HG03196 (cell line): ENCODE measurements at regions not wholly inside any gene's neighbourhood (a gene's known extent, or its start where the extent isn't known, plus 50 kb on each side); places are given as distances from the start of the nearest gene placed in this dataset.
"Not testable (repeated sequence)": the region's sequence is repeated elsewhere in the genome, so short reads cannot be mapped to it uniquely, and the experiment has no call there.

Experiments used
- ATAC-seq: cut with Tn5 transposase; IDR thresholded peaks from one replicate; pipeline ENCODE4 v1.9.1; 2021; ENCODE audit not compliant: unreplicated experiment

DNA sequence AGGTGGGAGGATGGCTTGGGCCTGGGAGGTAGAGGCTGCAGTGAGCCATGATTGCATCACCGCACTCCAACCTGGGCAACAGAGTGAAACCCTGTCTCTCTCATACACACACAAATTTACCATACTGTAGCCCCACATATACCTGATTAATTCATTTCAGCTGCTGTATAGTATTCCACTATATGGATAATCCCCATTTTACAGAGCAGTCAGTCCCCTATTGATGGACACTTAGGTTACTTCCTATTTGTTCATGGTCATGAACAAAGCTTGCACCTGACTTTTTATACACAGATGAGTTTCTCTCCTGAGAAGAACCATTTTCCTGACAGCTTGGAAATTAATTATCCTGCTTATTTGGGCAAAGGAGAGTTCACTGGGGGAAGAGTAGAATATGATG lies 59.2 kb downstream of the EMX2 start:
- ATAC-seq: no peak

GRCh38 chr10:117603081-117603480 lies 60.5 kb downstream of the EMX2 start:
- no peak for ATAC-seq

- ATAC-seq: no peak
These were observed 61.2 kb downstream of the EMX2 start for GRCh38 chr10:117603726-117604125.

GRCh38 chr10:117609095-117609795 lies 66.7 kb downstream of the EMX2 start:
- no peak for ATAC-seq

DNA sequence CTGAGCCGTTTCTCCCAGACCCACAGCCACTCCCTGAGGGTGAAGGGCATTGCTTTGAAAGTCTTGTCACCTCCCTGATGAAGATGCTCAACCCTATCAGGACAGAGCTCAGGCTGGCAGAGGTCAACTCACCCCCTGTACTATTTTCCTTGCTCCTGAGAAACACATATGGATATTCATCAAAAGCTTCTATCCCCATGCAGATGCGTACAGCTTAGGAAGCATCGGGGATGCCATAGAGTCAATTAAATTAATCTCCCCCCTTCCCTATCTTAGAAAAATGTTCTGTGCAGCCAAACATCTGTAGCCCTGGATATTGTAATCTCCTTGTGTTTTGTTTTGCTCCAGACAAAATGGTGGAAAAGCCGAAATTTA lies 67.2 kb downstream of the EMX2 start:
- no peak for ATAC-seq

DNA sequence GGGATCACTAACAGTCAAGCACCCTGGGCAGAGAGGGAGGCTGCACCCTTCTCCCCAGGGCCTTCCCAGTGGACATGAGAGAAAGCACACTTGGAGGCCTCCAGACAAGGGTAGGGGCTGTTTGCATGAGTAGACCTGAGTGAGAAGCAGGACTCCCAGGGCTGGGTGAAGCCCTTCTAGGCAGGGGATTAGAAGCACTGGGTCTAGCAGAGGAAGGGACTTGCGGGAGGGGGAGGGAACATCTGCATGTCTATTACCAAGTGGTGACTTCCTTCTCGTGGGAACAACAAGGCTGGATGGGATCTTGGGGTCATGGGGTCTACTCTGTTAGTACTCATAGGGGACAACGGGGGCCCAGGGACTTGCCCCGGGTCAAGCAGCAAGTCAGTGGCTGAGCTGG lies 67.8 kb downstream of the EMX2 start:
- no peak for ATAC-seq

GRCh38 chr10:117612113-117612512 lies 69.6 kb downstream of the EMX2 start:
- ATAC-seq: no peak

- no peak for ATAC-seq
These were observed 73.1 kb downstream of the EMX2 start for GRCh38 chr10:117615649-117616048.

DNA sequence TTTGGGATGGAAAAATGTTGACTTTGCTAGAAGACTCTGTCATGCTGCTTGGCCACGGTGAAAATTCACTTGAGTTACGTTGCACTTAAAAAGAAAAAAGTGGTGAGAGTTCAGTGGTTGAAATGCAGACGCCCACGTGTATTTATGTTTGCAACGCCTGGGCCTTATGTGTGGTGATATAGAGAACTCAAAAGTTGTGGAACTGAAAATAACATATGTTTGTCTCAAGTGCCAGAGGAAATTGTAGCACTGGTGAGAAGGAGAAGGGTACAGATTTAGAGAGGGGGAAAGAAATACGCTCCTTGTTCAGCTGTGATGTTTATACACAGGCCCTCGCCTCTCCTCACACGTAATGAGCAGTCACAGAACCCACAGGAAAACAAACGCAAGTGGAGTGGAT lies 73.6 kb downstream of the EMX2 start:
- ATAC-seq: no peak

- no peak for ATAC-seq
These were observed 74.5 kb downstream of the EMX2 start for GRCh38 chr10:117617086-117617485.

GRCh38 chr10:117617659-117618058 lies 75.1 kb downstream of the EMX2 start:
- ATAC-seq: no peak

- no peak for ATAC-seq
These were observed 76.7 kb downstream of the EMX2 start for GRCh38 chr10:117619223-117619622.

- ATAC-seq: no peak
These were observed 77.3 kb downstream of the EMX2 start for GRCh38 chr10:117619707-117620405.

GRCh38 chr10:117621196-117621595 lies 78.7 kb downstream of the EMX2 start:
- no peak for ATAC-seq

DNA sequence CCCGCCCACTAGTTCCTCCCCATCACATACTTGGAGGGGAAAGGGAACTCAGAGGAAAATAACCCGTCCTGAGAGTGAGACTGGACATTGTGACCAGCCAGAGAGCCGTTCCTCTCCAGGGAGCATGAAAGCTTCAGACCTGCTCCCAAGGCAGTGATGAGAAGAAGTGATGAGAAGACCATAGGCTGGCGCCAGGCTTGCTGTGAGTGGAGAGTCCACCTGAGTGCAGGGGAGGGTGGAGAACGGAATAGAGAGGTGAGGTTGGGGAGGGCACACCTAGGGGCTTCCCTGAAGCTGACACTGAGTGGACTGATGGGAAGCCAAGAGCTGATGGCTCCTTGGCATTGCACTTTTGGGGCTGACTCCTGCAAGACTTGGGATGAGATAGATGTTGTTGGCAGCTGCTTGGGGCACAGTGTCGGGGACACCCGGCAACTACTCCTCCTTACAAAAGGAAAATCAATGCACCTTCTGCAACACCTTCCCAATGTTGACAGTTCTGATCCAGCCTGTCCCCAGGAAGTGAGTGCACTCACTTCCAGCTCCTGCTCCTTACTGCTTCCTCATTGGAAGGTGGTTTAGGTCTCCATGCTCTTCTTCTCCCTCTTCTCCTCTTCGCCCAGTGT lies 79.4 kb downstream of the EMX2 start:
- ATAC-seq: no peak

- ATAC-seq: no peak
These were observed 80.1 kb downstream of the EMX2 start for GRCh38 chr10:117622471-117623184.

- no peak for ATAC-seq
These were observed 83.7 kb downstream of the EMX2 start for GRCh38 chr10:117626228-117626627.

GRCh38 chr10:117627561-117627960 lies 85.0 kb downstream of the EMX2 start:
- ATAC-seq: no peak

DNA sequence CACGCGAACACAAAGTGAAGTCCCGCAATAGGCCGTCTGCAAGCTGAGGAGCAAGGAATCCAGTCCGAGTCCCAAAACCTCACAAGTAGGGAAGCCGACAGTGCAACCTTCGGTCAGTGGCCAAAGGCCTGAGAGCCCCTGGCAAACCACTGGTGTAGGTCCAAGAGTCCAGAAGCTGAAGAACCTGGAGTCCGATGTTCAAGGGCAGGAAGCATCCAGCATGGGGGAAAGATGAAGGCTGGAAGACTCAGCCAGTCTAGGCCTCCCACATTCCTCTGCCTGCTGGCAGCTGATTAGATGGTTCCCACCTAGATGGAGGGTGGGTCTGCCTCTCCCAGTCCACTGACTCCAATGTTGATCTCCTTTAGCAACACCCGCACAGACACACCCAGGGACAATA lies 87.2 kb downstream of the EMX2 start:
- not testable (repeated sequence) for ATAC-seq

DNA sequence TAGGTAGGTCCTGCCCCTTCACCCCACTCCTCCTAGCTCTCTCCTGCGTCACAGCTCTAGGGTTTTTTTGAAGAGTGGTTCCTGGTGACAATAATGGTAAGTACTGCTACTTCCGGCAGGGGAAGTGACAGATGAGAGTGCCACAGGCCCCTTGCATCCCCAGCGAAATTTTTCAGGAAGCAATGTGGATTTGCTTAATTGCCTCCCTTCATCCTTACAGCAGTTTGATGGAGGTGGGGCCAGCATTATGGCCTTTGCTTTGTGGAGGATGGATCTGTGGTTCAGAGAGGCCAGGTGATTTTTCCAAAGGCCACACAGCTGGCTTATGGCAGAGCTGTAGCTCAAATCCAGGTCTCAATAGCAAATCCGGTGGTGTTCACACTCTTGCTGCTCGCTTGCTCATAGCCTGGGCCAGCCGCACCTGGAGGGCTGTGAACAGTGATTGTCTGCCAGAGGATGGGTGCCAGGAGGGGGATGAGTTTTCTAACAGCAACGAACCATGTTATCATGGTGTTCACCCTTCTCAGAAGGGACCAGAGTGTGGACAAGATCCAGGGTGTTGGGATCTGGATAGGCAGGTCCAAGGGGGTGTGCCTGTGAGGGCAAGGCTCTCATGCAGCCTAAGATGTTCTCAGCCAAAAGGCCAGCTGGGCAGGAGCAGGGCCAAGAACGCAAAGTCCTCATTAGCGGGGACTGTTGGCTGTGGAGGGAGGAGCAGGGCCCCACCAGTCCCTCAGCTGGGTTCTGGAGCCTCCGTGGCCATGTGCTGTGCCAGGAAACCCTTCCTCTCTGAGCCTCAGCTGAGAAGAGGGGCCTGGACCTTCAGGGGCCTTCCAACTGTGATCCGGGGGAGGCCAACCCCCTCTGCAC lies 89.0 kb downstream of the EMX2 start:
- no peak for ATAC-seq

DNA sequence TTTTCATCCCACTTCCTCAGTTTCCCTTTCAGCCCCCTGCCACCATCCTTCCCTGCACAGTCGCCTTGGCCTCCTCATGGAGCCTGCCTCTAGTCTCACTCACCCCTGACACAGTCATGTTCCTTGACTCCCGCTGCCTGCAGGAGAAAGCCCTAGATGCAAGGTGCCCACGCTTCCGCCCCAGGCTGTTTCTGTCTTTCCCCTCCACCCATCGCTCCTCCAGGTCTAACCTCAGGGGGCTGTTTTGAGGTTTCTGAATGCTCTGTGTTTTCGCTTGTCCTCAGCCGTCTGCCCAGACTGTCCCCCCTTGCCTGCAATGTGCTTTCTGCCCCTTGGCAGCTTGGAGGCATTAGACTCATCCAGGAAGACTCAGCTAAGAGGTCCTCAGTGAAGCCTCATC lies 89.9 kb downstream of the EMX2 start:
- ATAC-seq: no peak
